ENCODE measurements at regions not wholly inside any gene's neighbourhood (a gene's known extent, or its start where the extent isn't known, plus 50 kb on each side); places are given as distances from the start of the nearest gene placed in this dataset.
"Not testable (repeated sequence)": the region's sequence is repeated elsewhere in the genome, so short reads cannot be mapped to it uniquely, and the experiment has no call there.

- no peaks in the 10 kb centered on the region for H3K27me3 ChIP-seq (ENCODE audit: control insufficient read depth, insufficient read depth, low read length)
- H3K9ac ChIP-seq (ENCODE audit: low read depth, low read length) = no peak overlapping the region
- no peaks in the 10 kb centered on the region for H3K9me3 ChIP-seq (ENCODE audit: control insufficient read depth, insufficient read depth, low read length)
- H3K27ac ChIP-seq (ENCODE audit: low read depth, low read length) = no peak overlapping the region
- no peak overlapping the region for H3K4me3 ChIP-seq (ENCODE audit: low read depth, low read length)
- no peaks in the 10 kb centered on the region for H3K36me3 ChIP-seq (ENCODE audit: control insufficient read depth, insufficient read depth, low read length)
- no peaks in the 10 kb centered on the region for H3K4me1 ChIP-seq (ENCODE audit: control insufficient read depth, insufficient read depth, low read length)
Observed at GRCh38 chr5:67561151-67561932, 364.7 kb upstream of the CD180 start.

DNA sequence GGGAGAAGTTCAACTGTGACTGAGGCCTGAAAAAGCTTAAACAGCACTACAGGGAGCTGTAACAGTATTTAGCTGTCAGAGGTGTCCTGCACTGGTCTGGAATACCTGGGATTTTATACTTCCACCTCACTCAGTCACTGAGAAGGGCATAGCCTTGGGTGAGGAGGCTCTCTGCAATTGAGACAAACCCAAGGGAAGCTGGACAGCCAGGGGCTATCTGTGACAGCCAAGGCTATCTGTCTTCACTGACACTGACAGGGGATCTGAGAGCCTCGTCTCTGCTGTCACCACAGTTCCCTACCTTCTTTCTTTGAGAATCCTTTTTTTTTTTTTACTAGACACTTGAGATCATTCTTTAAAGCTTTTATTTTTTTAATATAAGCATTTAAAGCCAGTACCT is 356.2 kb upstream of the CD180 start:
- Histone ChIP-seq H3K36me3 (ENCODE audit: control insufficient read depth, insufficient read depth, low read length) (no peaks in the 10 kb centered on the region), H3K9ac (ENCODE audit: low read depth, low read length) (no peak overlapping the region), H3K27me3 (ENCODE audit: control insufficient read depth, insufficient read depth, low read length) (no peaks in the 10 kb centered on the region), H3K27ac (ENCODE audit: low read depth, low read length) (no peak overlapping the region), H3K4me3 (ENCODE audit: low read depth, low read length) (no peak overlapping the region), H3K9me3 (ENCODE audit: control insufficient read depth, insufficient read depth, low read length) (no peaks in the 10 kb centered on the region), H3K4me1 (ENCODE audit: control insufficient read depth, insufficient read depth, low read length) (no peaks in the 10 kb centered on the region)

DNA sequence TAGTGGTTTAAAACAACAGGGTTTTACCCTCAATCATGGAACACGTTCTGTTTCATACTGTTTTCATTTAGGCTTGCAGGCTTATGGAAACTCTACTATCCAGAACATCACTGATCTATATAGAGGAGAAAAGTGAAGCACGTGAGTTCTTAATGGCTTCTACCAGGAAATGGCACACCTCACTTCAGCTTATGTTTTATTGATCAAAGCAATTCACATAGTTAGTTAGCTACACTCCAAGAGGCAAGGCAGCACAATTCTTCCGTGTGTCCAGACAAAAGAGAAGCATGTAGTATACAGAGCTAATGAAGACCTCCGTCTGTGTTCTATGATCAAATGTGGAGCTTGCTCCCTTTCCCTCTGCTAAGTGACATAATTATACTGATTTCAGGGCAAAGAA is 353.3 kb upstream of the CD180 start:
- Histone ChIP-seq H3K9me3 (ENCODE audit: control insufficient read depth, insufficient read depth, low read length) (no peaks in the 10 kb centered on the region), H3K27ac (ENCODE audit: low read depth, low read length) (no peak overlapping the region), H3K4me1 (ENCODE audit: control insufficient read depth, insufficient read depth, low read length) (no peaks in the 10 kb centered on the region), H3K36me3 (ENCODE audit: control insufficient read depth, insufficient read depth, low read length) (no peaks in the 10 kb centered on the region), H3K4me3 (ENCODE audit: low read depth, low read length) (no peak overlapping the region), H3K27me3 (ENCODE audit: control insufficient read depth, insufficient read depth, low read length) (no peaks in the 10 kb centered on the region), H3K9ac (ENCODE audit: low read depth, low read length) (no peak overlapping the region)

DNA sequence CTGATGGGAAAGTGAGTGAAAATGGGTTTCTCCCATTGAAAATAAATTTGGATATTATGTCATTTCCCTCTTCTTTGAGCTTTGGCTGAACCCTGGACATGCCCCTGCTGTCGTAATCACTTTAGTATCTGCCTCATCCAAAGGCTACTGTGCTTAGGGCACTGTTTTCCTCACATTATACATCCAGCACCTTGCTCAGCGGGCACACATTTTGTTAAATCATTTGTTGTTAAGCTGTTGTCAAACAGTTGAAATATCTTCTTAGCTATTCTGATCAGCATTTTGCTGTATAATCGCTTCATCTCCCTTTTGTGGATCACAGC is 352.7 kb upstream of the CD180 start:
- H3K9ac ChIP-seq (ENCODE audit: low read depth, low read length) = no peak overlapping the region
- no peak overlapping the region for H3K4me3 ChIP-seq (ENCODE audit: low read depth, low read length)

GRCh38 chr5:67548520-67549295 is 352.1 kb upstream of the CD180 start:
- H3K9ac ChIP-seq (ENCODE audit: low read depth, low read length) = no peak overlapping the region

More for the DNA sequence above, 352.7 kb upstream of the CD180 start:
- H3K4me1 ChIP-seq (ENCODE audit: control insufficient read depth, insufficient read depth, low read length) = no peaks in the 10 kb centered on the region
- H3K27ac ChIP-seq (ENCODE audit: low read depth, low read length) = no peak overlapping the region
- H3K36me3 ChIP-seq (ENCODE audit: control insufficient read depth, insufficient read depth, low read length) = no peaks in the 10 kb centered on the region
- H3K9me3 ChIP-seq (ENCODE audit: control insufficient read depth, insufficient read depth, low read length) = no peaks in the 10 kb centered on the region
- no peaks in the 10 kb centered on the region for H3K27me3 ChIP-seq (ENCODE audit: control insufficient read depth, insufficient read depth, low read length)

GRCh38 chr5:67547682-67548081 is 351.1 kb upstream of the CD180 start:
- Histone ChIP-seq H3K9ac (ENCODE audit: low read depth, low read length) (no peak overlapping the region), H3K9me3 (ENCODE audit: control insufficient read depth, insufficient read depth, low read length) (no peaks in the 10 kb centered on the region), H3K36me3 (ENCODE audit: control insufficient read depth, insufficient read depth, low read length) (no peaks in the 10 kb centered on the region), H3K27me3 (ENCODE audit: control insufficient read depth, insufficient read depth, low read length) (no peaks in the 10 kb centered on the region), H3K4me1 (ENCODE audit: control insufficient read depth, insufficient read depth, low read length) (no peaks in the 10 kb centered on the region), H3K27ac (ENCODE audit: low read depth, low read length) (no peak overlapping the region), H3K4me3 (ENCODE audit: low read depth, low read length) (no peak overlapping the region)

More at GRCh38 chr5:67548520-67549295, 352.1 kb upstream of the CD180 start:
- H3K4me1 ChIP-seq (ENCODE audit: control insufficient read depth, insufficient read depth, low read length) = no peaks in the 10 kb centered on the region
- H3K27me3 ChIP-seq (ENCODE audit: control insufficient read depth, insufficient read depth, low read length) = no peaks in the 10 kb centered on the region
- H3K4me3 ChIP-seq (ENCODE audit: low read depth, low read length) = no peak overlapping the region
- H3K36me3 ChIP-seq (ENCODE audit: control insufficient read depth, insufficient read depth, low read length) = no peaks in the 10 kb centered on the region
- no peak overlapping the region for H3K27ac ChIP-seq (ENCODE audit: low read depth, low read length)
- H3K9me3 ChIP-seq (ENCODE audit: control insufficient read depth, insufficient read depth, low read length) = no peaks in the 10 kb centered on the region

- H3K9ac ChIP-seq (ENCODE audit: low read depth, low read length); H3K9me3 ChIP-seq (ENCODE audit: control insufficient read depth, insufficient read depth, low read length); H3K4me1 ChIP-seq (ENCODE audit: control insufficient read depth, insufficient read depth, low read length); H3K27me3 ChIP-seq (ENCODE audit: control insufficient read depth, insufficient read depth, low read length); H3K27ac ChIP-seq (ENCODE audit: low read depth, low read length); H3K4me3 ChIP-seq (ENCODE audit: low read depth, low read length); H3K36me3 ChIP-seq (ENCODE audit: control insufficient read depth, insufficient read depth, low read length): not testable (repeated sequence)
Observed at GRCh38 chr5:67544942-67545341, 348.3 kb upstream of the CD180 start.

DNA sequence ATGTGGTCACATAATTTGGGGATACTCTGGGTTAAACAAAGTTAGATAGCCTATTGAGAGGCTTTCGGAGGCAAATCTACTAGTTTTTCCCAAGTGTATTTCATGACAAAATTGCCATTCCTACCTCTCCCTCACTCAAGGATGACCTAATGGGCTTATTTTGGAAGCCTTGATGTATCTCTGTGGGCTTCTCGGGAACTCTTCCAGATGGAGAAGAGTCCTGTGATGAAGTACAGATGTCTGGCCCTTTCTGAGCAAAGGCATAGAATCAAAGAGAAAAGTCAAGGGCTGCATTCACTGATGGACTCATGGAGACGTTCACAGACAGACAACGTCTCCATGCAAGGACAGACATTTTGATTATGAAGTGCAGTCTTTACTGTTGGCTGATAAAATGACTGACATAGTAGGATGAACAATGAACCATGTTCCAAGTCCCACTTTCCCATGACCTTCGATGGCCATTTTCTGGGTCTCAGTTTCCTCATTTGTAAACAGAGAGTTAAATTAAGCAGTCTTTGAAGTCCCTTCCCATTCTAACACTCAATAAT is 347.2 kb upstream of the CD180 start:
- Histone ChIP-seq H3K9ac (ENCODE audit: low read depth, low read length) (no peak overlapping the region), H3K27ac (ENCODE audit: low read depth, low read length) (no peak overlapping the region), H3K9me3 (ENCODE audit: control insufficient read depth, insufficient read depth, low read length) (no peaks in the 10 kb centered on the region), H3K4me3 (ENCODE audit: low read depth, low read length) (no peak overlapping the region), H3K27me3 (ENCODE audit: control insufficient read depth, insufficient read depth, low read length) (no peaks in the 10 kb centered on the region), H3K4me1 (ENCODE audit: control insufficient read depth, insufficient read depth, low read length) (peaks cover 3% of the 10 kb centered on the region; the same call in 1 of the 2 replicates), H3K36me3 (ENCODE audit: control insufficient read depth, insufficient read depth, low read length) (no peaks in the 10 kb centered on the region)

GRCh38 chr5:67542479-67542878 is 345.9 kb upstream of the CD180 start:
- no peaks in the 10 kb centered on the region for H3K27me3 ChIP-seq (ENCODE audit: control insufficient read depth, insufficient read depth, low read length)
- no peak overlapping the region for H3K27ac ChIP-seq (ENCODE audit: low read depth, low read length)
- no peak overlapping the region for H3K4me3 ChIP-seq (ENCODE audit: low read depth, low read length)
- H3K4me1 ChIP-seq (ENCODE audit: control insufficient read depth, insufficient read depth, low read length) = peaks cover 3% of the 10 kb centered on the region; the same call in 1 of the 2 replicates
- no peaks in the 10 kb centered on the region for H3K9me3 ChIP-seq (ENCODE audit: control insufficient read depth, insufficient read depth, low read length)
- H3K36me3 ChIP-seq (ENCODE audit: control insufficient read depth, insufficient read depth, low read length) = no peaks in the 10 kb centered on the region
- H3K9ac ChIP-seq (ENCODE audit: low read depth, low read length) = no peak overlapping the region

DNA sequence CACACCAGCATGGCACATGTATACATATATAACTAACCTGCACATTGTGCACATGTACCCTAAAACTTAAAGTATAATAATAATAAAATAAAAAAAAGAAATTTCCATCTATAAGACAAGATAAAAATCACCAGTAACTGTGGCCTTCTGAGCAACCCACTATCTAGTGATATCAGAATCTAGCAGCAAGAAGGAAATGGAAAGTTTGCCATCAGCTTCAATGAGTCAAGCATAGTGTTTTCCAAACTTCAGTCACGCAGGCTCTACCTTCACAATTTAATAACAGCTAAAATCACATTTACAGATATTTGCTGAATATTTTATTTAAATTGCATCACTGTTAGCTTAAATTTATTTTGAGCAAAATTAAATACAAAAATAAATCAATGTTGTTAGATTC is 345.3 kb upstream of the CD180 start:
- H3K9ac ChIP-seq (ENCODE audit: low read depth, low read length) = no peak overlapping the region
- H3K27ac ChIP-seq (ENCODE audit: low read depth, low read length) = no peak overlapping the region
- no peak overlapping the region for H3K4me3 ChIP-seq (ENCODE audit: low read depth, low read length)
- peaks cover 3% of the 10 kb centered on the region; the same call in 1 of the 2 replicates for H3K4me1 ChIP-seq (ENCODE audit: control insufficient read depth, insufficient read depth, low read length)
- no peaks in the 10 kb centered on the region for H3K9me3 ChIP-seq (ENCODE audit: control insufficient read depth, insufficient read depth, low read length)
- H3K36me3 ChIP-seq (ENCODE audit: control insufficient read depth, insufficient read depth, low read length) = no peaks in the 10 kb centered on the region
- H3K27me3 ChIP-seq (ENCODE audit: control insufficient read depth, insufficient read depth, low read length) = no peaks in the 10 kb centered on the region

- Histone ChIP-seq H3K27me3 (ENCODE audit: control insufficient read depth, insufficient read depth, low read length) (no peaks in the 10 kb centered on the region), H3K9ac (ENCODE audit: low read depth, low read length) (no peak overlapping the region), H3K4me3 (ENCODE audit: low read depth, low read length) (no peak overlapping the region), H3K36me3 (ENCODE audit: control insufficient read depth, insufficient read depth, low read length) (no peaks in the 10 kb centered on the region), H3K27ac (ENCODE audit: low read depth, low read length) (no peak overlapping the region), H3K4me1 (ENCODE audit: control insufficient read depth, insufficient read depth, low read length) (peaks cover 3% of the 10 kb centered on the region; the same call in 1 of the 2 replicates), H3K9me3 (ENCODE audit: control insufficient read depth, insufficient read depth, low read length) (no peaks in the 10 kb centered on the region)
Observed at GRCh38 chr5:67538855-67539506, 342.4 kb upstream of the CD180 start.

Data from HUES48 (cell line).